COR-L47 (cell line): ENCODE measurements at regions not wholly inside any gene's neighbourhood (a gene's known extent, or its start where the extent isn't known, plus 50 kb on each side); places are given as distances from the start of the nearest gene placed in this dataset.
"Not testable (repeated sequence)": the region's sequence is repeated elsewhere in the genome, so short reads cannot be mapped to it uniquely, and the experiment has no call there.

Experiments
- DNase-seq: peaks from one replicate; lab custom pipeline; 2025; lab: John Stamatoyannopoulos, UW

GRCh38 chr5:98503616-98504015 is 269.8 kb upstream of the RGMB start:
- DNase-seq, result no peak

- no peak for DNase-seq
Observed at GRCh38 chr5:98504505-98504904, 269.0 kb upstream of the RGMB start.

GRCh38 chr5:98510143-98510985 is 263.1 kb upstream of the RGMB start:
- DNase-seq, result peak; percentile 44

DNA sequence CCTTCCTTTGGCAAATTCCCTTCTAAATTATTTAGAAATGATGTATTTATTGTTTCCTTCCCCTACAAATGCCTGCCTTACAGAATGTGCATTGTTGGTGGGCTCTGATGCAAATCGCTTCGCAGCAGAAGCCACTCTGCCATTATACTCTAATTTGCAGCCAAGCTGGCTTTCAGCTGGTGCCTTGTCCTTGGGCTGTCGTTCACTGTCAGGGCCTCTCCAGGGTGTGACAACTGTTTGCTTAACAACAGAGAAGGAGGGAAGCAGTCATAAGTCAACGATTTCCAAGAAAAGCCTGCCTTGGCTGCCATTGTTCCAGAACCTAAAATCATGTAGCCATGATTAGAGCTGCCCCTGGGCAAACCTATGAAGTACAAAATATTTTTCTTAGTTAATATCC is 260.1 kb upstream of the RGMB start:
- DNase-seq, result no peak

DNA sequence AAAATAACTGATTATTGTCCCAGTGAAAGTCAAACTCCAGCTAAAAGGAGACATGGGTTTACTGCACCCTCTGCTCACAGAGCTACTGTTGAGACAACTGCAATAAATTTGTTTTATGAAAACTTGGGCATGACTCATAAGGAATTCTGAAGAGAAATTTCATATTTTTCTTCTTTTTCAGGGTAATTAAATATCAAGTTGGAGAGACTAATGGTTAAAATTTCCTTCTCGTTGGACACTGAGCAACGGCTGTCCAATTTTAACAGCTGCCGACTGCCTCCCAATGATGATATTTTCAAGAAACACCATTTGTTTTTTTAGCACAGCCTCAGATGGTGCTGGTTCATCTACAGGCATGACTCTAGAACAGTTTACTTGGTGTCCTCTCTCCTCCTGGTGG is 259.2 kb upstream of the RGMB start:
- DNase-seq, result no peak

DNA sequence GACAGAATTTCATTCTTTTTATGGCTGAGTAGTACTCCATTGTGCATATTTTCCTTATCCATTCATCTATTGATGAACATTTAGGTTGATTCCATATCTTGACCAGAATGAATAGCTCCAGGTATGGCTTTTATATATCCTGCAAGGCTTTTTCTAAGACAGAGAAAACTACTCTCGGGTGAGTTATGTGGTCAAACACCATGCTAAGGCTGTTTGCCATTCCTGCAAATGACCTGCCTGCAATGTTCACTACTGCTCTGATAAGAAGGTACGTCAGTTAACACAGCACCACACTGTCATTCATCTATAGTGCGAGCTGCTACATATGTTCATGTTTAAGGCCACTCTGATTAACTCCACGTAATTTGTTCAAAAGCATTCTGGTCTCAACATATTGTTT is 256.8 kb upstream of the RGMB start:
- DNase-seq, result no peak

- no peak for DNase-seq
Observed at GRCh38 chr5:98517560-98518366, 255.7 kb upstream of the RGMB start.

GRCh38 chr5:98518754-98519153 is 254.7 kb upstream of the RGMB start:
- DNase-seq, result no peak

- no peak for DNase-seq
Observed at GRCh38 chr5:98519571-98519970, 253.9 kb upstream of the RGMB start.

- DNase-seq, result no peak
Observed at GRCh38 chr5:98521821-98522220, 251.6 kb upstream of the RGMB start.

GRCh38 chr5:98524773-98525172 is 248.7 kb upstream of the RGMB start:
- no peak for DNase-seq

DNA sequence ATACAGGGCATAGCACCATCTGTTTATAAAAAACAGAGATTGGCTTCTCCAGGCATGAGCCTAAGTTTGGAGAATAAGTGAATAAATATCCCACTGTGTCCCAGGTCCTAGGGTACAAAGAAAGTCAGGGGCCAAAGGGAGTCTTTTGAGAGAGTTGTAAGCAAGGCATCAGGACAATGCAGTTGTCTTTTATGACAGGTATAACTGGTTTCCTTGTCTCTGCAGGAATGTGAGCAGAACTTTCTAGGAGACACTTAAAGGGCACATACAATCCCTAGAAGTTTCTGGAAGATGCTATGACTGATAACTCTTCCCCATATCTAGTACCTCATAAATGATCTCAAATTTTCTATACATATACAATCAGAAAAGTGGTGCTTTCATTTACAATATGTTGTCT is 245.6 kb upstream of the RGMB start:
- no peak for DNase-seq

DNA sequence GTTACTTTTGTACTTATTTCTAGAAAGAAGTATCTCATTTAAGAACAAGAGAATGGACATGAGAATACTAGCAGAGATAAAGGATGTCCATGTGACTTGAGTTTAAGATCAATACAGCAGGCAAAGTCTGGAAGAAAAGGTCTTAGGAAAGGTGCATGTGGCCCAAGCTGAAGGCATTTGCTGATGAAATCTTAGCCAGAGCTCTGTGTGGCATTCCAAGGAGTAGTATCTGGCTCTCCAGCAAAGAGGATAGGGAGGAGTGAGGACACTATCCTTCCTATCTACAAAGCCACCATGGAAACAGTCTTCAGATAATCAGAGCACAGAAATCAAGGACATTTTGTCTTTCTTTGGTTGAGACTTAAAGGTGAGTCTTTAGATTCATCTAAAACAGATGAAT is 244.1 kb upstream of the RGMB start:
- DNase-seq, result no peak

DNA sequence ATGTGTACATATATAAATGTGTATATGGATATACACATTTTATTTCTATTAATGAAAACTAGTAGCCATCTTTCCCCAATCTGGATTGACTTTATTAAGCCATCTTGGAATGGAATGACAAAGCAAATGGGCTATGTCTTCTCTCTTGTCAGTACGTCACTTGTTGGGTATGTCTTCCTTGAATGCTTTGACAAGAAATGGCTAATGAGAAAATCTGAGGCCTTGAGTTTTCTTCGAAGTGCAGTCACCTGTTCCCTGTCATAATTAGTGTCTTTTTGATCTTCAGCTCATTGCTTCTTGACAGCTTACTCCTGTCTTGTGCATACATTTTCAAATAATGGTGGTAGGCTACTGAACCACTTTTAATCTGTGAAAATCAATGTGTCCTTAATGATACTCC is 243.2 kb upstream of the RGMB start:
- no peak for DNase-seq

- peak; percentile 53 for DNase-seq
Observed at GRCh38 chr5:98535901-98536300, 237.6 kb upstream of the RGMB start.

DNA sequence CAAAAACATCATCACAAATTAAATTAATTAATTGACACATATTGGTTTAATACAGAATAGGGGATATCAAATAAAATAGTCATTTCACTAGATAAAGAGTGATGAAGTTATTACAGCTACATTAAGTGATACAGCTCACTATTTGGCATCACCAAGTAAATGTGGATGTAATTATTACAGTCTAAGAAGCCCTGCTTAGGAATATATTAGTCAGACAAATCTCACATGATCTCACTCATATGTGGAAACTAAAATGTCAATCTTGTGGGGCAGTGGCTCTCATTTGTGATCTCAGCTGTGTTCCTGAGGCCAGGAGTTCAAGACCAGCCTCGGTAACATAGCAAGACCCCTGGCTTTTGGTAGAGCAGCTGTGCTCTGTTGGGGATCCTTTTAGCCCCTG is 233.4 kb upstream of the RGMB start:
- DNase-seq, result no peak

- DNase-seq, result no peak
Observed at GRCh38 chr5:98541641-98542040, 231.8 kb upstream of the RGMB start.

DNA sequence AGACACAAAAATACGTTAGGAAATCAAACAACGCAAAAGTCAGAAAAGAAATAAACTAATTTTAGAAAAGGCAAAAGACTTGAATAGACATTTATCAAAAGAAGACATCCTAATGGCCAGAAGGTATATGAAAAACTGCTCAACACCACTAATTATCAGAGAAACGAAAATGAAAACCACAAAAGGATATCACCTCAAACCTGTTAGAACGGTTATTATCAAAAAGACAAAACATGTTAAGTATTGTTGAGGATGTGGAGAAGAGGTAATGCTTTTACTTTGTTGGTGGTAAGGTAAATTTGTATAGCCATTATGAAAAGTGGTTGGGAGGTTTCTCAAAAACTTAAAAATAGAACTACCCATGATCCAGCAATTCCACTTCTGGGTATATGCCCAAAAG is 230.0 kb upstream of the RGMB start:
- DNase-seq, result no peak

- not testable (repeated sequence) for DNase-seq
Observed at GRCh38 chr5:98546924-98547323, 226.5 kb upstream of the RGMB start.

DNA sequence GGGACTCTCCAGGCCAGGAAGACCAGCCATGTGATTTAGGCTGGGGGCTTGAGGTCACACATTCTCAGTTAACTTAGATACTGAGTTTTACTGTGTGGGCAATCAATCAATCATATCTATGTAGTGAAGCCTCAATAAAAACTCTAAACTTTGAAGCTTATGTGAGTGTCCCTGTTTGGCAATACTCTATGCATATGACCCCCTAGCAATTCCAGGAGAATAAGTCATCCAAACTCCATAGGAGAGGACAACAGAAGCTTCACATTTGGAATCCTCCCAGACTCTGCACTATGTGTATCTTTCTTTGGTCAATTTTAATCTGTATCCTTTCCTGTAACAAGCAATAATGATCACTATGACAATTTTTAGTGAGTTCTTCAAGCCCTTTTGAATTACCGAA is 216.8 kb upstream of the RGMB start:
- DNase-seq, result no peak

DNA sequence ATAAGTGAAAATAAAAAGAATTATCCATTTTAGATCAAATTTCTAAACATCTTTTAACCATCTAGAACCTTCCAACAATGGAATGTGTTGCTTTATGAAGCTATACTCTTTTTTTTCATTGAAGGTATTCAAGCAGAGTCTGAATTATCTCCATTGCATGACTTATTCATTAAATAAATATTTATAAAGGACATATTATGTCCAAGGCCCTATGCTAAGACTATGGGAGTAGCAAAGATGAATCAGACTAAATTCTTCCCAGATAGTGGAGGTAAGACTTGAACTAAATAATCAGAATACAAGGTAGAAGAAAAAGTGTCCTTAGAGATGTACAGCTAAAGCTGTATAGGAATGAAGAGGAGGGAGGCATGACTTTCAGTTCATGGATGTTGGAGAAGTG is 215.5 kb upstream of the RGMB start:
- DNase-seq, result no peak

DNA sequence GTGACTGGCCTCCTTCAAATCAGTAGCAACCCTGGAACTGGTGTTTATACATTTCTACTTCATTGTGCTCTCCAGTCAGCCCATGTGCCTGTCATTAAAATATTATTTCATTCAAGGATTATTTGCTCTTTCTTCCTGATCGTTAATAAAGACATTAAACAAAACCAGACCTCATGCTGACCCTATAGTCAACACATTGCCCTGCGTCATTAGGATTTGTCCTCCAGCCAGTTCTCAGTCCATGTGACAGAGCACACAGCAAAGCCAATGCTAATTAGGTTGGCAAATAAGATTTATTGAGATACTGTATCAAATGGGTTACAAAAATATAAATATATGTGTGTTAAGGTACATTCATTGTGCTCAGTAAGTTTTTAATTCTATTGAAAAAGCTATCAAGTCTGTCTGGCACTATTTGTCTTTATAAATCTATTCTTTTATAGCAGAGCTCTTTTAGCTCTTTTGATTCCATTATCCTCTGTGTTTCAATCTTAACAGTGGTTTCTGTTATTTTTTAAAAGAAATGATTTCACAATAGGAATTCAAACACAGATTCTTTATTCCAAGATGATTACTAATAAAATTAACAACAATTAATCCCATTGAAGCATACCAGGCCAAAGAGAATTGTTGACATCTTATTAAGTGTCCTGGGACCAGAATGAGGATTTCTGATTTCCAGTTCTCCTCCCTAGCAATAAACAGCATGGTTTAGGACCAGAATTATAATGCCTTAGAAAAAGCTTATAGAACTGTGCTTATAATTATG is 209.4 kb upstream of the RGMB start:
- no peak for DNase-seq

- no peak for DNase-seq
Observed at GRCh38 chr5:98564836-98565235, 208.6 kb upstream of the RGMB start.
